ENCODE measurements at regions not wholly inside any gene's neighbourhood (a gene's known extent, or its start where the extent isn't known, plus 50 kb on each side); places are given as distances from the start of the nearest gene placed in this dataset.

DNA sequence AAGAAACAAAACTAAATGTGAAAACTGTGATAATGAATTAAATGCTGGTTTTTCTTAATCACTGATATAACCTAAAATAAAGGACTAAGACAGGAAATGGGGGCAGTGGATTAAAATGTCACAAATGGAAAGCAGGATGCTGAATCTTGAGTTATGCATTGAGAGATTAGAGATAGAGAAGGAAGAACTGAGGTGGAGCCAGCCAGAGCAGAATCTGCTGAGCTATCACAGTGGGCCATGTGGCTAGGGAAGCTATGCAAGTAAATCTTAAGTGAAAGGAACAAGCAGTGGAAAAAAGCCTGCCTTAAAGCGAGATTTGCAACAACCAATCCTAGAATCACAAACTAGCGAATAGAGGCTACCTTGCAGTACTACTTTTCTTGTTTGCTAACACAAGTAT, 188.5 kb upstream of the RASA1 start:
- ATAC-seq (no peak), DNase-seq (no peak)
- intact Hi-C loops (cut with DNase I, micrococcal nuclease): no loop called here

DNA sequence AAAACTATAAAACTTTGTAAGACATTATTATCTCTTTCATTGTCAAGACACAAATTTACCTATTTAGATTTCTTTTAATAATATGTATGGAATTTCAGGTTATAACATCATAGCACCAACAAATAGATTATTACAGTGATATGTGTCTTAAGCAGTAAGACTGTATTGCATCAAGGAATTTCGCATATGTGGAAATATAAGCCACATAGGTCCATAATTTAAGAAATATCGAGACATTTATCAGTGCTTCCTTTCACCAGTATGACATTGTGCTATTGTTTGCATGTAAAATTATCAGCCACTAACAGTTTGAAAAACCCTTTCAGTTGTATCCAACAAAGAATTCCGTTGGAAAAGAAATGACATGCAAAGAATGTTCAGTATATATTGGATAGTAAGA, 186.7 kb upstream of the RASA1 start:
- no peak for DNase-seq
- ATAC-seq: no peak
- intact Hi-C loops (cut with DNase I, micrococcal nuclease): no loop called here

DNA sequence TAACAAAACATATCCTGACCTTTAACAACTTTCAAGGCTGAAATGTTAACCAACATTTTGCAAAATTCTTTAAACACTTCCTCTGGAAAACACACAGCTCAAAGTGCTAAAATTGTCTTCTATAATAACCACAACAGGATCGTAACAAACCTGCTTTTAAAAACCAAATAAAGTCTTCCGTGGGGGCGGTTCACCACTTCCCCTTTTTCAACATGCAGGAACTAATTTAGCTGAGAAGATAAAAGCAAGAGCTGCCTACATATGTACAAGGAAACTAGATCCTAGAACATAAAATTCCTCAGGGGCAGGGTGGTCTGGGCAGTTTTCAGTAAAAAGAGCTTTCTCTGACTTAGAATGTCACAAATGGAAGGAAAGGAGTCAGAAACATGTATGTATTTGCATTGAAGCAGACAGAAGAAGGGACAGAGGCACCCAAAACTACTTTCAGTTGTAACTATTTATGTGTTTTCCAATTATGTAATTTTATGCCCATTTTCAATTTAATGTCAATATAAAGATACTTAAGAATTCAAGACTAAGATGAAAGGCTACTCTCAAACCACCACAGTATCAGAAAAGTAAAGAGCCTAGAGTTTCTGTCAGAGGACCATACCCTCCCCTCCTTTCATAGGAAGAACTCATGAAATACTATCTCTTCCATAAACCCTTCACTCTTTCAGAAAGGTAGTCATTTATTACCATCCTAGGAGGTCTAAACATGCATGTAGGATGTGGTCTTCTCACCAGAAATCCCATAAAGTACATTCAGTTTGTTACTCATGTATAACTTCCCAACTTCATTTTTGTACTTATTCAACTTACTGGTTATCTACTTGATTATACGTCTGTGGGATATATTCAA, 185.9 kb upstream of the RASA1 start:
- intact Hi-C loops (cut with DNase I, micrococcal nuclease): no loop called here
- ATAC-seq: peak; percentile 48
- DNase-seq: peak; percentile 27 to 37

DNA sequence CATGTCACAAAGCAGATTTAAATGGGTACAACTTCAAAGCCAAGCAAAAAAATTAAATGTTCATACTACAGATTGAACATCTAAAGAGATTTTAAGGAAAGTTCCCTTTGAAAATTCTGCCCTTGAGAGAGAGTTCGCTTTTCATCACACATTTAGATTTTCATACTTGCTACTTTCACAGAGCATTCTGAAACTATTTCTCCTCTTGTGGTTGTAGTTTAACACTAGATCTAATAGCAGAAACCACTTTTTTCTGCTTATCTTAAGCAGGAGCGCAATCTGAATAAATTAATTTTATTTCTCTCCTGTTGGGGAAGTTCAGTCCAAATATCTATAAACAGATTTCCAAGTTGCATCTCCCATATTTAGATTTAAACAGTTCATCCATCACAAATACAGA, 173.3 kb upstream of the RASA1 start:
- no peak for ATAC-seq
- no peak for DNase-seq
- intact Hi-C loops (cut with DNase I, micrococcal nuclease): no loop called here

DNA sequence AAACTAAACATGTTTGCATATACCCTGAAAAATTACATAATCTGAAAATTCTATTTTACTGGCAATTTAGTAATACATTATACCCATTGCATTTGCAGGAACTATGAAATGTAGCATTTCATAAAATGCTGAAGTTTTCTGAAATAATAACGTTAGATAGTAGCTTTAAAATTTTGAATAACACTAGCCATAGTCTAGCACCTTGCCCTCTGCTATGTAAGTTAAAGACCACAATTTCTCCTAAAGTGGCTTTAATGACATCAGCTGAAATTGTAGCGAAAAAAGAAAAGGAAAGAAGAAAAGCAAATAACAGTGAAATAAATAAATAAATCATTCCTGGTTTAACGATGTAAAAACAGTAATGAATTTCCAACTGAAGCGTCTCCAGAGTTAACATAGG, 172.8 kb upstream of the RASA1 start:
- intact Hi-C loops (cut with DNase I, micrococcal nuclease): no loop called here
- ATAC-seq (no peak), DNase-seq (no peak)

DNA sequence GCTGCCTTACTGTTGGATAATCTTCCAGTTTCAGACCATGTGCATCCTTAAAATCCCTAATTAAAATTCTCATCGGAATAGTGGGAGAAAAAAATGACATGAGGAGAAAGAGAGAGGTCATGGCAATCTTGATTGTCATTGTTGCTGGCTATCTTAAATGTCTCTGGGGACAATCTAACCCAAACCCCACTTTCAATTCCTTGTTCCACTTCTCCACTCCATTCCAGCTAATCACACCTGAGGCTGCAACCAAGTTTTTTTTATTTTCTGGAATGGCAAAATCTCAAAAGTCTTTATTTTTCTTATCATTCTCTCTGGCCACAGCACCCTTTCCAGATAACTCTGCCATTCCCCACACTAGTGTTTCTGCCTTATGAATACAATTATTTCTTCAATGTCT, 171.9 kb upstream of the RASA1 start:
- intact Hi-C loops (cut with DNase I, micrococcal nuclease): no loop called here
- DNase-seq: no peak
- ATAC-seq: no peak

DNA sequence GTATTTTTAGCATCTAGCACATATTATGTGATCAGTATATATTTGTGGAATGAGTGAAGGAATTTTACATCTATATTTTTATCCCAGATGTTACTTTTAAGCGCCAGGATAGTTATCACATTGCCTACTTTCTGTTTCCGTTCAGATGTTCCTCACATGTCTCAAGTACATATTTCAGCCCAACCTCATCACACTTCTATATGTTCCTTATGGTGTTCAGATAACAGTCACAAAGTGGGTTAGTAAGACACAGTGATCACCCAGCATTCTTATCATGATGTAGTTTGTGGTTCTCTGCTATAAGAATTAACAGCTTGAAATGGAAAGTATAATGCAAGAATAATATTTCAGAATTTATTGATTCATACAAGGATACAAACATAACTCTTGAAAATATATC, 170.0 kb upstream of the RASA1 start:
- ATAC-seq: no peak
- DNase-seq: no peak
- intact Hi-C loops (cut with DNase I, micrococcal nuclease): no loop called here

DNA sequence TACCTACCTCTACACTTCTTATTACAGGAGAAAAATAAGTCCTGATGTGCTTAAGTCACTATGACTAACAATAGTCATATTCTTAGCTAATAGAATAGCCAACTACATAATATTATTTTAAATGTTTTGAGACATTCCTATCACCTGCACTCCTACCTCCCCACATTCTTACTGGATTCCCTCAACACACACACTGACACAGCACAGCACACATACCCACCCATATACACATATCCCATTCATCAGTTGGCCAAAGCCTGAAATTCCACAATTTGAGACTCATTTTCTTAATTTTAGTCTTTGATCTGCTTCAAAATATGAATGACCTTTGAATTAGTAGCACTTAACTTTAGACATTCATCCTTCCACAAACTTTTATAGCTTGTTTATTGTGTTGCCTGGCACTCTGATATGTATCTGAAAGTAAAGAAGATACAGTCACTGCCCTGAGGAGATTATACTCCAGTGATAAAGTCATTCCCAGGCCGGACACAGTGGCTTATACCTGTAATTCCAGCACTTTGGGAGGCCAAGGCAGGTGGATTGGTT, 168.3 kb upstream of the RASA1 start:
- intact Hi-C loops (cut with DNase I, micrococcal nuclease): no loop called here
- DNase-seq (peak in 1 of 2 donors; percentile 21), ATAC-seq (peak; percentile 92)

DNA sequence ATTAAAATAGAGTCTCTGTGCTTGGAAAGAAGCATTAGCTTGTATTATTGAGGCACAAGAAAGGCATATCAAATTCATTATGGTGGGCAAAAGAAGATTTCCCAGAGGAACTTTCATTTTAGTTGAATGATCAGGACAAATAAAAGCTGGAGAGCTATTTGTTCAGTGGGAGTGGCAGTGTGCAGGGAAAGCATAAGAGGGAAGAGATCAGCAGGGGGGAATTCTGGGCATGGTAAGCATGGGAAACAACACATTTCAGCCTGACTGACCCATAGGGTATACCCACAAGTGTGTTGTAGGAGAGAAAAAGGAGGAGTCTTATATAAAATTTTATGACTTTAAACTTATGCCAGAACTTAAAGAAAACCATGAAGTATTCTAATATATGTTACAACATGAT, 167.7 kb upstream of the RASA1 start:
- ATAC-seq (peak; percentile 71), DNase-seq (no peak)
- intact Hi-C loops (cut with DNase I, micrococcal nuclease): no loop called here

DNA sequence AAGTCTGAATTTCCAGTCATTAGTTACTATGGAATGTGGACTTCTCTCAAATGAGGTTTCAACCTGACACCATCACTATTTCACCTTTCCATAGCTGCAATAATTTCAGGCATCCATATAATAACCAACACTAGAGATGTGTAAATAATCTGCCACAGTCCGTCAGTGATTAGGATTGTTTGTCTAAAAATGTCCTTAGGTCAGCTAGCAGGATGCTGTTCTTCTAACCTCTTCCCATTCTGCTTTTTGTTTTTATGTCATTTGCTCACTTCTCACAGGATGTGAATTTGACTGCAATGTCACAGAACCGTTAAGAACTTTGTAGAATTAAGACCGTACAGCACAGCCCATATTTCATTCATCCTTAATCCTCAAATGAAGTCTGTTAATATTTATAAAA, 166.4 kb upstream of the RASA1 start:
- ATAC-seq: no peak
- intact Hi-C loops (cut with DNase I, micrococcal nuclease): no loop called here
- DNase-seq: no peak

DNA sequence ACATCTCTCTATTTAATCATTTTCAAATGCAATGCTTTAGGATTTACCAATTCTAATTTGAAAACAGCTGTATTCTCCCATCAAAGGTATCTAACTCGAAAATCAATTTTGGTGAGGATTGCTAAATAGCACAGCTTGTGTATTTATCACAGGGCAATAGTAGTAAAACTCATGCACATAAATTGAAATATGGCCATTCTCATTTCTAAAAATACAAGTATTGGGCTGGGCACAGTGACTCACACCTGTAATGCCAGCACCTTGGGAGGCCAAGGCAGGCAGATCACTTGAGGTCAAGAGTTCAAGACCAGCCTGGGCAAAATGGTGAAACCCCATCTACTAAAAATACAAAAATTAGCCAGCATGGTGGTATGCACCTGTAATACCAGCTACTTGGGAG, 164.8 kb upstream of the RASA1 start:
- DNase-seq (no peak), ATAC-seq (peak; percentile 33)
- intact Hi-C loops (cut with DNase I, micrococcal nuclease): no loop called here

DNA sequence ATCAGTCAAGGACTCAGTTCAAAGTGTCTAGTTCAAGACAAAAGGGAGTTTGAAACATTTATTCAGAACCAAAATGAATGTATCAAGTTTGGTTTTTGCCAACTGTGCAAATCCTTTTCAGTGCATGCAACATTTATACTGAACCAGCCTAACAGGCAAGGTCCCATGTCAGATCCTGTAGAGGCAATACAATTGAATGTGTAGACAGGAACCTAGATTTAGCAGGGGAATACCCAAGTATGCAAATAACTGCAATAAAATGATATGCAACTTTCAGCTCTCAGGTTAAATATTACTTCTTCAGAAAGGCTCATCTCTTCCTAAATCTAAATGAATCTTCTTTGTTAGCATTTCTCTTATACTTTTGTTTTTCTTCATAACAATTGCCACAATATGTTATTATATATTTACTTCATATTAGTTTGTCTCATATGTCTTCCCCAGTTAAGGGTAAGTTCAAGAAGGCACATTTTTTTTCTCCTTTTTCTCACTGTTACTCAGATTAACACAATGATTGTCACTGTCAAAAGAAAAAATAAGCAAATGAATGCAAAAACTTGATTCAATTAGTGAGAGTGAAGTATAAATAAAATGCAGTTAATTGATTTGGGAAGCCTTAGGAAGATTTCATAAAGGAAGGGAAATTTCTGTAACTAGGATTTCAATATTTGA, 163.9 kb upstream of the RASA1 start:
- ATAC-seq: peak; percentile 80
- no peak for DNase-seq

DNA sequence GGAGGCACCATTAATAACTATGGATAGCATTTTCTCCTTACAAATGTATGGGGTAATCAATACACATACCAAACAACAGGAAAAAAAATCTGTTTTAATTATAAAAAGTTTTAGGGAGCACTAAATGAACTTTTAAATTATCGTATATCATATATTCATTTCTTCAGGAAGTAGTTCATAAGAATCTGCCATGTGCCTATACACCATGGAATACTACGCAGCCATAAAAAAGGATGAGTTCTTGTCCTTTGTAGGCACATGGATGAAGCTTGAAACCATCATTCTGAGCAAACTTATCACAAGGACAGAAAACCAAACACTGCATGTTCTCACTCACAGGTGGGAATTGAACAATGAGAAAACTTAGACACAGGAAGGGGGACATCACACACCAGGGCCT, 162.1 kb upstream of the RASA1 start:
- intact Hi-C loops (cut with DNase I, micrococcal nuclease): no loop called here
- no peak for ATAC-seq
- DNase-seq: no peak

More for the DNA sequence above, 163.9 kb upstream of the RASA1 start:
- intact Hi-C loops (cut with DNase I, micrococcal nuclease): no loop called here

DNA sequence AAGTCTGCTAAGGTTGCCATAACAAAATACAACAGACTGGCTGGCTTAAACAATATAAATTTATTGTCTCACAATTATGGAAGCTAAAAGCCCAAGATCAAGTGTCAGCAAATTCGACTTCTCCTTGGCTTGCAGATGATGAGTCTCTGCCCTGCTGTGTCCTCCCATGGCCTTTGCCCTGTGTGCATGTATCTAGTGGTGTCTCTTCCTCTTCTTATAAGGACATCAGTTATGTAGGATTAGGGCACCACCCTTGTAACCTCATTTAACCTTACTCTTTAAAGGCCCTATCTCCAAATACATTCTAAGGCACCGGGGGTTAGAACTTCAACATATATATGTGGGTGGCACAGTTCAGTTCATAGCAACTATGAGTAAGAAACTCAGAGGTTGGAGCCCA, 157.9 kb upstream of the RASA1 start:
- DNase-seq (no peak), ATAC-seq (no peak)
- intact Hi-C loops (cut with DNase I, micrococcal nuclease): no loop called here

DNA sequence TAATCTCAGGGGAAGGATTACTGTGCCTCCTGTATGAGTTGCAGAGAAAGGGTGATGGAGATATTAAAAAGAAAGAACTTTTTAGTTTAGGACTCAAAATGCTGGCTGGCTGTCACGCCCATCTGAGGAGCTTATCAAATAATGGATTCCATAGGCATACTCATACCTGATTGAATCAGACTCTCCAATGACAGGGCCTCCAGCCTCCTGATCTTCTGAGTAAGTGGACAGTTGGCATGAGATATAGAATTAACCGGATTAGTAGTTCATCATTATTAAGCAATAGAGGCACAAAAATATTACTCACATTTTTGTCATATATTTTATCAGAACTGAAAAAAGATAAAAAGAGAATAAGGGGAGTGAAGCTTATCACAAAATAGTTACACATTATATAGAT, 157.0 kb upstream of the RASA1 start:
- no peak for DNase-seq
- ATAC-seq: no peak
- intact Hi-C loops (cut with DNase I, micrococcal nuclease): no loop called here

DNA sequence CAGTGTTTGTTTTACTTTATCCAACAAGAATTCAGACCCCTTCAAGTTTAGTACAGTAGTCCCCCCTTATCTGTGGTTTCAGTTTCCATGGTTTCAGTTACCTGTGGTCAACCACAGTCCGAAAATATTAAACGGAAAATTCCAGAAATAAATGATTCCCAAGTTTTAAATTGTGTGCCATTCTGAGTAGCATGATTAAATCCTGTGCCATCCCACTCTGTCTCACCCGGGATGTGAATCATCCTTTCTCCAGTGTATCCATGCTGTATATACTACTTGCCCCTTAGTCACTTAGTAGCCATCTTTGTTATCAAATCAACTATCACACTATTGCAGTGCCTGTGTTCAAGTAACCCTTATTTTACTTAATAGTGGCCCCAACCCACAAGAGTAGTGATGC, 153.8 kb upstream of the RASA1 start:
- intact Hi-C loops (cut with DNase I, micrococcal nuclease): no loop called here
- DNase-seq (no peak), ATAC-seq (no peak)

DNA sequence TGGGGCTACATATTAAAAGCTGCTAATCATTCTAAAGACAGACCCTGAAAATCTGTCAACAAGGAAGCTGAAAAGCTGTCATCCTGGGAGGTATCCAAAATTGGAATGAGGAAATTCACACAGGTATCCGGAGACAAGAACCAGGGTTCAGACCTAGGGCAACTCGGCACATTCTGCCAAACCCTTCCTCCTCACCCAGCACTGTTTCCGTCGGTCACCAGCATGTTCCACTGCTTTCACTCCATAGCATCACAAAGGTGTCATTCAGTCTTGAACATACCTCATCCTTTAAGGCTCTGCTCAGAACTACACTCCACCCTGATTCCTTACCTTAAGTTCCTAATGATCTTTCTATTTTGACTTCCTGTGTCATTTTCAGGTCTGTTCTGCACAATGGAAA, 153.1 kb upstream of the RASA1 start:
- intact Hi-C loops (cut with DNase I, micrococcal nuclease): no loop called here
- DNase-seq: no peak
- no peak for ATAC-seq

DNA sequence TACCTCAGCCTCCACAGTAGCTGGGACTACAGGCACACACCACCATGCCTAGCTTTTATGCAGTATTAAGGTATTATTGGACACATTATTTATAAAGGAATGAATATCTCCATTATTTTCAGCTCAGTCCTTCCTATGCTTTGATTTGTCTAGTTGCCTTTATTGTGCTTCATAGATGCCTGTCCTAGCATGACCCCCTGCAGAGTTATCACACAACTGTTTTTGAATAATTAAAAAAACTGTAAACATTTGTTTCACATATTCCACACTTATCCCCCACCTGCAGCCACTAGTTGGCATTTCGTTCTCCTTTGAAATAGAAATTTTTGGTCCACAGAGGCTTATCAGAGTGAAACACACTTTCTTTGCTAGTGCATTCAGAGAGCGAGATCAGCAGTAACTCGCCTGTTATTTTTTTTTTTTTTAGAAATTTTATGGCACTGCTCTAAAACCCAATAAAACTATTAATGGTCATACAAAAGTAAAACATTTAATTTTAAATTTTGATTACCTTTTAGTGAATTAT, 151.8 kb upstream of the RASA1 start:
- intact Hi-C loops (cut with DNase I, micrococcal nuclease): no loop called here
- ATAC-seq (no peak), DNase-seq (no peak)

DNA sequence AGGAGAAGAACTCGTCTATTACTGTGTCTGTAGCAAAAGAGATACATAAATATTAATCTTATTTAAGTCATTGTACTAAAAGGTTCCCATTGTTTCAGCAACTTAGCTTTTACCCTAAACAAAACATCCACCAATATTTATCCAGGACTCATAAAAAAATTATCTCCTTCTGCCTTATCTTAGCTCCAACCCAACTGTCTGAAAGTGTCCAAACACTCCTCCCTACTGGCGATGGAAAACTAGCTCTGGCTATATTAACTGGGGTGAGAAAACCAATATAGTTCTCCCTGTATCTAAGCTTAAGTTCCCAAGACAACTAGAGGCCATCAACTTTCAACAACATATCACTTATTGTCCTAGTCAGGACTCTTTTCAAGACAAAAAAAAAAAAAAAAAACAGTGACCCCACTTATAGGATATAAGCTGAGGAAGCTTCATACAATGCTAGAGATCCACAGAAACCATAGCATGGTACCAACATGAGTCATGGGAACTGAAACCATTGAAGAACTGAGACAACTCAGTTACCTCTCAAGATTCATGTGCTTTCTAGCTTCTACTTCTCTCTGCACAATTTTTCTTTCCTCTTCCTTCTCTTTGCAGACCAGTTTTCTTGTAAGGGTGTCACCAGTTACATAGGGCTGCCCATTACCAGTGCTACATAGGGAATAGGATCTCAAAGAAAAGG, 150.7 kb upstream of the RASA1 start:
- ATAC-seq (peak; percentile 46), DNase-seq (no peak)
- intact Hi-C loops (cut with DNase I, micrococcal nuclease): no loop called here

DNA sequence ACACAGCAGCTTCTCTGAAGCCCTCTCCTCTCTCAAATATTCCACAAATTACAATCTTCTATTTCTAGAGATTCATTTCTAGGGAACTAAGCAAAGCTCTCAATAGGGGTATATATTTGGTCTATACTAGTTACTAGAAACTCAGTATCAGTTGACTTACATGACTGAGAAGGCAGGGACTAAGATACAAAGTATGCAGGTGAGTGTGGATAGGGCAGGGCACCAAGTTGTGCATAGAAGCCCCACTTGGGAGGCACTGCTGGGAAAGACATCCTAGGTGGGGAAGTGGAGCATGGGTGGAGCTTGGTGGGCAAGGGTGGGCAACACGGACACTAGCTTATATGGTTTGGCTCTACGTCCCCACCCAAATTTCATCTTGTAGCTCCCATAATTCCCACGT, 148.1 kb upstream of the RASA1 start:
- DNase-seq: no peak
- ATAC-seq: no peak
- intact Hi-C loops (cut with DNase I, micrococcal nuclease): no loop called here
